Dermis blood vessel endothelial cell (primary cell): ENCODE measurements at regions not wholly inside any gene's neighbourhood (a gene's known extent, or its start where the extent isn't known, plus 50 kb on each side); places are given as distances from the start of the nearest gene placed in this dataset.
"Not testable (repeated sequence)": the region's sequence is repeated elsewhere in the genome, so short reads cannot be mapped to it uniquely, and the experiment has no call there.

Source experiments
- DNase-seq: peaks from one replicate; pipeline ENCODE4 v3.0.0; 2010

DNA sequence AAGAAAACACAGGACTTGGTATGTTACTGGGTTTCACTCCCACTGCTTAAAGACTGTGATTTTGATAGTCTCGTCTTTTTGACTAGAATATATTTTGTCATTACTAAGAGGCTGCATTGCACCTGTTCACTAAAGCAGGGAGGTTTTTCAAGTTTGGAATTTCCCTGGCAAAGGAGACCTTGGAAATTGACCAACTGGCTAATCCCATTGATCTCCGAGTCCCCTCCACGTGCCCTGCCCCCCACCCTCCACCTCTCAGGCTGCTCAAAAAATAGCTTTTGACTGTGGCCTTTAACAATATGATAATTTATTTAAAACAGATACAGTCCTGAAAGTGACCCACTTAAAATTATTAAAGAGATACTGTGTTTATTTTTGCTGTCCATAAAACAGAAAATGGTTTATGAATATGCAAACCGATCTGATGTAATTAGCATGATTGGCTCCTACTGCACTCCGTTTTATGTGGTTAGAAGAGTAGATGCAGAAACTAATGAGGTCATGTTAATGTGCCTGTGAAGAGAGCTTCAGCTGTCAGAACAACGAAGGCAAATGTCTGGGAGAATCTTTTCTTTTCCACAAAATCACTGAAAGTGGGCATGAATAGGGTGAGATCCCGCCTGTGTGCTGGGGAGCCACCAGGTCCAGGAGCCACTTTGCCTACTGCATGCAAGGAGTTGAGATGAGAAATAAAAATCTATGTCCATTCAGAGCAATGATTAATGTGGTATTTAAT lies 361.5 kb downstream of the RRAGC start:
- no peak for DNase-seq

GRCh38 chr1:38493306-38493705 lies 366.3 kb downstream of the RRAGC start:
- DNase-seq = not testable (repeated sequence)

- peak; percentile 43 for DNase-seq
Observed at GRCh38 chr1:38489844-38490270, 369.7 kb downstream of the RRAGC start.

DNA sequence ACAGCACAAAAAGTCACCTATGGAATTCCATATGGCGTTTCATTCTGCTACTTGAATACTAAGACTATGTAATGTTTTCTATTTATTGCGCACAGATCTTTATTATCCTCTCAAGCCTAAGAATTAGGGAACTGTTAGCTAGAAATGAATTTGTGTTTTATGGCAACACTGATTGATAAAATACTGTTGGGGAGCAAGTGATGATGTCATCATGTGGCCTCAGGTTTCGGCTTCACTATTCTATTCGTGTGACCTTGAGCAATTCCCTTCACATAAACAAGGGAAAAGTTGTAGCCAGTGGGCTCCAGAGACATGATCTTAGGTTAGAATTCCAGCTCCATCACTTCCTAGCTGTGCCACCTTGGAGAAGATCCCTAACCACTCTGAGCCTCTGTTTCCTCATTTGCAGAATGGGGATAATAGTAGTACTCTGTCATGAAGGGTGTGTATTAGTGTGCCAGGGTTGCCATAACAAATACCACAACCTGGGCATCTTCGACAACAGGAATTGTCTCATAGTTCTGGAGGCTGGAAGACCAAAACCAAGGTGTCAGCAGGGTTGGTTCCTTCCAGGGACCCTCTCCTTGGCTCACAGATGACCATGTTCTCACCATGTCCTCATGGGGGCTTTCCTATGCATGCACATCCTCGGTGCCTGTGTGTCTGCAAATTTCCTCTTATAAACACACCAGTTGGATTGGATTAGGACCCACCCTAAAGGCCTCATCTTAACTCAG lies 371.2 kb downstream of the RRAGC start:
- no peak for DNase-seq

DNA sequence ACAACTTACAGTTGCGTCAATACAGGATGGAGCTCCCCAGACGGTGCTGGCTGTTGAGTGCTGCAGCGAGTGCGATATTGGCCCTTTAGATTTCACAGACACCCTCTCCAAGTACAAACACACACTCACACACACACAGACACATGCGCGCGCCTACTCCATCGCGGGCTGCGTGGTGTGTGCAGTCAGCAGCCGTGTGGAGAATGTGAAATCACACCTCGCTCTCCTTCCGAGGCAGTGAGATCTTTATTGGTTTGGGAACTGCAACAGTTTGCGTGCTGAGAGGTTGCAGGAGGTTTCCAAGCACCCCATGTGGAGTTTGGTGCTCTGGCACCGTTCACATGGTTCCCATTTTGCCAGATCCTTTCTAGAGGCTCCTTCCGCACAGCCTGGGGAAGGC lies 372.2 kb downstream of the RRAGC start:
- DNase-seq = no peak

- DNase-seq = no peak
Observed at GRCh38 chr1:38486085-38486484, 373.5 kb downstream of the RRAGC start.

DNA sequence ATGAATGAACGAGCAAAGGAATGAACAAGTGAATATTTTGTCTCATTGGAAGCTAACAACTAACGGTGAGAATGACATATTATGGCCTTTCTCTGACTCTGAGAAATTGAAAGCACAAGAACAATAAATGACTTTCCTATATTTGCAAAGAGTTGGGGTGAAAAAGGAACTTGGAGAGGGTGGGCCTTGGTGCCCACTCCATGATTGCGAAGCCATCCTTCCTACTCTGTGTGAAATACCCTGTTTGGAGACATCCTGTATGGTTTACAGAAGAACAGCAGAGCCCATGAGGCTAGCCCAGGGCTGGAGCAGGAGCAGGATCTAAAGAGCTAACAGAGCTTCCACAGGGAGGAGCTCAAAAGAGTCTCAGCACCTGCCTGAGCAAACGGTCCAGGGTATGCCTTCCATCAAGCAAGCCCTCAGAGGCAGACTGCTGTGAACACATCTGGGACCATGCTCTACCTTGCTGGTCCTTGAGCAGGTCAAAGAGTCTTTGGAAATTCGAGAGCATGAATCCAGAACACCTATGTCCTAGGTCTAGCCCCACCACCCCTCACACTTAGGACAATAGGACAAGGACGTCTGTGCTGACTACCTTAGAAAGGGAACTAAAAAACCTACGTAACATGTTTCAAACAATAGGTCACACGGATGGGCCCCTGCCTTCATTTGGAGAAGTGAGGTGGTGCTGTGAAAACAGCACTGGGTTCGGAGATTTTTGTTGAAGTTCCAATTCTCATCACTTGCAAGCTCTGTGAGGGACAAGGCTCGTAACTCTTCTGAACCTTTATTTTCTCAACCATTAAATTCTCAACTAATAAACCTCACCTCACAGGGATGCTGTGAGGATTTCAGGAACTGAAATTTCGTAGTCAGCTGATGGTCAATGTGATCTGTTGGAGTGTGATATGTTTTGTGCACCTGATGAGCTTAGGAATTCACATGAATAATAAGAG lies 377.4 kb downstream of the RRAGC start:
- DNase-seq = no peak

DNA sequence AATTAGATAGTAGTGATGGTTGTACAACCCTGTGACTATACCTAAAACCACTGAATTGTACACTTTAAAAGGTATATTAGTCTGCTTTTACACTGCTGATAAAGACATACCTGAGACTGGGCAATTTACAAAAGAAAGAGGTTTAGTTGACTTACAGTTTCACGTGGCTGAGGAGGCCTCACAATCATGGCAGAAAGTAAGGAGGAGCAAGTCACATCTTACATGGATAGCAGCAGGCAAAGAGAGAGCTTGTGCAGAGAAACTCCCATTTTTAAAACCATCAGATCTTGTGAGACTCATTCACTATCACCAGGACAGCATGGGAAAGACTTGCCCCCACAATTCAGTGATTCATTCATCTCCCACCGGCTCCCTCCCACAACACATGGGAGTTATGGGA lies 379.9 kb downstream of the RRAGC start:
- DNase-seq = not testable (repeated sequence)

DNA sequence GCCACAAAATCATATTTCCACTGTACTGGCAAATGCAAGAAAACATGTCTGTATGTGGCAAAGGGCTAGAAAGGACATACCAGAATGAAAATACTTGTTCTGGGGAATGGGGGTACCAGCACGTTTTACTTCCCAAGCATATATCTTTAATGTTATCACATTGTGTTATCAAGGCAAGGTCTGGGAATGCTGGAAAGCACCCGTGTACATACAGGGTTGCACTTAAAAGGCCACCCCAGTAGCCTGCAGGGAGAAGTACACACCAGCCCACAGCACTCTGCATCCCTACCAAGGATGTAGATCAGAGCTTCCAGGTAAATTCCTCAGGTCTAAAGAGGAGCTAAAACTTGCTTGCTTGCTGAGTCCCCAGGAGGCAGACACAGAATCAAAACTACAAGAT lies 381.8 kb downstream of the RRAGC start:
- DNase-seq = no peak

DNA sequence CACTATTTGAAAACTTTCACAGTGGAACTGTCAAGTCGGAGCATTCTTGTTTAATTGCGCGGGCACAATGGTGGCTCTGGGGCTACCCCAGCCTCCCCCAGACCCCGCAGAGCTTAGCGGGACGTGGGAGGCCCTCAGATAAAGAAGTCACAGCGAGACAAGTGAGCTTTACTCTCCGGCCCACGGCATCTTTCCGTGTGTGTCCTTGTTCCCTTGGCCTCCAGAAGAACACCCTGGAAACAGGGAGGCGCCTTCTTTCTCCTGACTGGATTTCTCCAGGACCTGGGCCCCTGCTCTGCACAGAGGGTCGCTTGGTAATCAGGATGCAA lies 382.8 kb downstream of the RRAGC start:
- DNase-seq = no peak

DNA sequence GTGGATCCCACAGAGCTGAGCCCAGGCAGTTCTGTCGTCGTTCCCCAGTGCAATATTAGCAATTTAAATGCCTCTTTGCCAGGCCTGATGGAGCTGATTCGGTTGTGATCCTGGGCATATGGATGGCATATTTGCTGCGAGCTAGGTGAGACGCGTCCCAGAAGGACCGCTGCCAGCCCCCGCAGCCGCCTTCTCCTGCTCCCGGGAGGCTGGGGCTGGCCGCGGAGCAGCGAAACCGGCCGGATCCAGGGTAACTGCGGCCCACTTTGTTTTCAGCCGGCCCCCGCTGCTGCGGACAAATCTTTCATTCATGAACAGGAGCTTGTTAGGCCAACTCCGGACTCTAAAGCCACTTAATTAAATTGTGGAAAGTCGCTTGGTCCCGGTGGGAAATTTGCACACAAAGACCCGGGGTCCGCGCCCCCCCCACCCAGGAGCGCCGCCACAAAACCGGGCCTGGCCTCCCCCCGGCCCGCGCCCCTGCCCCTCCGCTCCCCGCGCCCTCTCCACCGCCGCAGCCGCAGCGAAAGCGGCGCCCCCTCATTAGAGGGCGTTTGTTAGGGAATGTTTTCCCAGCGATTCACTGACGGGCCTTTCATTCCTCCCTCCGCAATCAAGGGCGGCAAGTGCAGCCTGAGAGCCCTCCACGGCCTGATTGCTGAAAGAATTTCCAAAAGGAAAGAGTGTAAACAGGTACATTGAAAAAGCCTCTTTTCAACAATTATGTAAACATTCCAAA lies 383.3 kb downstream of the RRAGC start:
- DNase-seq = no peak

- DNase-seq = no peak
Observed at GRCh38 chr1:38475624-38476005, 384.0 kb downstream of the RRAGC start.

GRCh38 chr1:38474738-38475623 lies 384.6 kb downstream of the RRAGC start:
- DNase-seq = no peak

GRCh38 chr1:38466487-38466886 lies 393.1 kb downstream of the RRAGC start:
- DNase-seq = no peak

GRCh38 chr1:38465460-38465859 lies 394.1 kb downstream of the RRAGC start:
- no peak for DNase-seq

- no peak for DNase-seq
Observed at GRCh38 chr1:38464071-38464661, 395.4 kb downstream of the RRAGC start.

DNA sequence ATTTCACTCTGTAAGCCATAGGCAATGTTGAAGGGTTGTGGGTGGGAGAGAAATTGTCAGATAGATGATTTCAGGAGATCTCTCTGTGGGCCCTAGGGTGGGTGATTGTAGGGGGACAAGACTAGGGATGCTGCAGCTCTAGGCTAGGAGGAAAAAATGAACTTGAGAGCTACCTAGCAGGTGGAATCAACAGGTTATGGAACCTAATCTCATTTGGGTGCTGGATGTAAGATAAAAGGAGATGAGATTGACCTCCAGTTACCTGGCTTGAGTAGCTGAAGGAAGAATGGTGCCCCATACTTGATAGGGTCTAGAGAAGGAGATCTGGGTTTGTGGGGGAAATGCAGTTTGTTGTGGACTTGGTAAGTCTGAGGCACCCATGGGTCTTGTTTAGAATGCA lies 396.5 kb downstream of the RRAGC start:
- no peak for DNase-seq

GRCh38 chr1:38456531-38456876 lies 403.1 kb downstream of the RRAGC start:
- no peak for DNase-seq

GRCh38 chr1:38455829-38456530 lies 403.6 kb downstream of the RRAGC start:
- peak; percentile 68 for DNase-seq

- DNase-seq = no peak
Observed at GRCh38 chr1:38454749-38455441, 404.7 kb downstream of the RRAGC start.
